ENCODE measurements at regions not wholly inside any gene's neighbourhood (a gene's known extent, or its start where the extent isn't known, plus 50 kb on each side); places are given as distances from the start of the nearest gene placed in this dataset.

DNA sequence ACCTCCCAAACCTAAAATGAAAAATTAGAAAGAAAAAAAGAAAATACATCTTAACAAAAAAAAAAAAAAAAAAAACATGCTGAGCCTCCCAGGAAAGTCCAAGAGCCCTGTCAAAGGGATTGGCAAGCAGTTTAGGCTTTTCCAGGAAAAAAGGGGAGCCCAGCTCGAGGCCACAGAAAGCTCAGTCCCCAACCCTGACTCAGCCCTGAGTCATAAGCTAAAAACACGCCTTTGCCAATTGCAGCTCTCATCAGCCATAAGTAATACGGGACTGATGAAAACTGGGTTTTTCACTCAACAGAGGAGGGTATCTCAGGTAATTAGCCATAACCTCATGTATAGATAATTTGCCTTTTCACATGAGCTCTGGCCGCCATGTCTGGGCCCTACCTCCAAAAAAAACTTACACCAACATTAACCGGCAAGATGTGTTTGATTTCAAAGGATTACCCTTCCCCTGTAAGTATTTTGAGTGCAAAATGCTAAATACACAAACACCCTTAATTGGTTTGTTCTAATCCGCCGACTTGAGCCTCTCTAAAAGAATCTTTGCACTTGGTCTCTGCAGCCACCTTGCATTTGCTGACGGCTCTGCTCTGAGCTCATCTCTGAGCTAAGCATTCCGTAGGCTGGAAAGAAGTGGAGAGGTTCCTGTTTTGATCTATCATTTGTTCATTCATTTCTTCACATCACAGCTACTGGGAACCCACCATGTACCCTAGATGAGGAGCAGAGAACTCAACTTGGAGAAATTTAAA, 319.2 kb downstream of the BCL11B start:
- no peak for DNase-seq (ENCODE audit: low spot score in 2 of 2)
- no peak for FAIRE-seq

DNA sequence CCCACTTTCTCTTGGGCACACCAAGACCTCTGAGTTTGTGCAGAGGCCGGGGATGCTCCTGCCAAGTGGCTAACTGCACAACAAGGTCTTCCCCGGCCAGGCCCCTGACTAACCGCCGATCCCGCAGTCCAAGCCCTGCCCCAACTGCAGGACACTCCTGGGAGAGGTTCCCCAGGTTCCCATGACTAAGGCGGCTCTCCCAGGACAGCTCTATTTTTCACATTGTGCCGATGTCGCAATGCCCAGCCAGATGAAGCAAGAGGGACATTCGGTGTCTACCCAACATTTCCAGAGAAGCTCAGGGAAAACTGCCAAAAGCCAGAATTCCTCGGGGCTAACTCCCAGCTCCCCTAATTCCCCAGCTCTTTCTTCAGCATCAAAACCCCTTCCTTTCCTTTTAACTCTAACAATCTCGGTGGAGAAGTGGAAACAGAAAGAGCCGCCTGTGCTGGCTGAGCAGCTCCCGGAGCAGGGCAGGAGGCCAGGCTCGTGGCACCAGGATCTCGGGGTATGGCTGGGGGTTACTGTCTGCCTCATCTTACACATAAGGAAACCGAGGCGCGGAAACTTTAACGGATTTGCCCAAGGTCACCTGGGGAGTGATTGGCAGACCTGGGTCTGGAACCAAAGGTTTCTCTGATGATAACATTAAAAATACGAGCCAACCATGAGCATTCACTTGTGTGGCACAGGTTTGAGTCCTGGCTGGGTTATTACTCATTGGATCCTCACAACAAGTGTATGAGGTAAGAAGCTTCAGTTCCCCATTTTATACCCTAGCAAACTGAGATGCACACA, 318.2 kb downstream of the BCL11B start:
- DNase-seq (ENCODE audit: low spot score in 2 of 2) (no peak), FAIRE-seq (no peak)

DNA sequence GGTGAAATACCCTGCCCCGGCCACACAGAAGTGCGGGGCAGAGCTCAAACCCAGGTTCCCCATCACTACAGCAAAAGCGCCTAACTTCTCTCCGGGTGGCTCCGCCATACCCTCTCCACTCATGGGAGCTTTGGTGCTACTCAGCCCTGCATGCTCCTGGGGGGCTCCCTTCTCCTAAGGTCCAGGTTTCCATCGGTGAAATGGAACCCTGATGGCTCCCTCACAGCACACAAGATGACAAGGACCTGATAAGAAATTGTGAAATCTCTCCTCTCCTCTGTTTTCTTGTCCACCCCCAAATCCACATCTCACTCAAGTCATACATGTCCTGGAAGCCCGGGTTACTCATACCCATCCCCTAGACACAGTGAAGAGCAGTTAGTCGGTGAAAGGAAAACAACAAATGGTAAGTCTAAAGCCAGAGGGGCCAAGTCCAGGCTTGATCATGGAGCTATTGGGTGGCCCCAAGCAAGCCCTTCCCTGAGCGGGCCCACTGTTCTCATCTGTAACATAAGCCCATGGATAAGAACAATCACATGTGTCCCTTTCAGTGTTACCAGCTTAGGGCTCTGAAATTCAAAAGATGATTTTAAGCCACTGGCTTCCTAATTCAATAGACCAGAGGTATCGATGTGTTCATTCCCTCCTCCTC, 317.5 kb downstream of the BCL11B start:
- no peak for FAIRE-seq

DNA sequence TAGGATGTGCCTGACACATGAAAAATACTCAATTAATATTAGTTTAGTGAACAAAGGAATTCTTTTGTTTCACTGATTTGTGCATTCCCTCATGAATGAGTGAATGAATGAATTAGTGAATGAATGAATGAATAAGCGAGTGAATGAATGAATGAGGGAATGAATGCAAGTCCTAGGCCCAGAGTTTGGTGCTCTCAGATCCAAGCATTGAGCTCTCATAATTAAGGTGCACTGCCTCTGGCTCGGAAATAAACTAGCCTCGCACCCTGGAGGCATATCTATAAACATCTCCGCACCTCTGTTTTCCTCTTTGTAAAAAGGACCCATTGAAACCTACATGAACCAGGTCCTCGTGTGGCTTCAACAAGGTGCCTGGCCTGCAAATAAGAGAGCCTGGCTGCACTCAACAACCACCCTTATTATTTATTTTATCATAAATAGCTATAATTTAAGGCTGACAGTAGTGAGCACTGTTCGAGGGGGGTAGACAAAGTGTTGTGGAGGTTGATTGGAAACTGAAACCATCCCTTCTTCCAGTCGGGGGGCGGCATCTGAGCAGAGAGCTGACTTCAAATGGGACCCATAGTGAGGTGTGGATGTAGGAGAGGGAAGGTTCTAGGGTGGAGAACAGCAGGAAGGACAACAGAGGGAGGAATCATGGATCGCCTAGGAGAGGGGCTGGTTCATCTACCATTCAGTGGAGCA, 316.8 kb downstream of the BCL11B start:
- FAIRE-seq = no peak
- no peak for DNase-seq (ENCODE audit: low spot score in 2 of 2)

More for the DNA sequence above, 317.5 kb downstream of the BCL11B start:
- no peak for DNase-seq (ENCODE audit: low spot score in 2 of 2)

DNA sequence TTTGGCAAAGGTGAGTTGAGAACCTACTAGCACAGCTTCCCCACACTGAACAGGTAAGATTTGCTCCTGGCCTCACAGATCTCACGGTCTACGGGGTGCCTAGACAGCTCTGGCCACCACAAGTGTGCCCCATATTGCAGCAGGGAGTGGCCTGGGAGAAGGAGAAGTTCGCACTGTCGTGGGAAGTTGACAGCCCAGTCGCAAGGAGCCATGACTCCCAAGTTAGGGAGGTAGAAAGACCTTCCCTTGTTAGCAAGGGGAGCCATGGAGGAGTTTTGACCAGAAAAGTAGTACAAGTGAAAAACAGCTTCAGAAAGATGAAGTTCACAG, 316.3 kb downstream of the BCL11B start:
- FAIRE-seq = no peak
- no peak for DNase-seq (ENCODE audit: low spot score in 2 of 2)

DNA sequence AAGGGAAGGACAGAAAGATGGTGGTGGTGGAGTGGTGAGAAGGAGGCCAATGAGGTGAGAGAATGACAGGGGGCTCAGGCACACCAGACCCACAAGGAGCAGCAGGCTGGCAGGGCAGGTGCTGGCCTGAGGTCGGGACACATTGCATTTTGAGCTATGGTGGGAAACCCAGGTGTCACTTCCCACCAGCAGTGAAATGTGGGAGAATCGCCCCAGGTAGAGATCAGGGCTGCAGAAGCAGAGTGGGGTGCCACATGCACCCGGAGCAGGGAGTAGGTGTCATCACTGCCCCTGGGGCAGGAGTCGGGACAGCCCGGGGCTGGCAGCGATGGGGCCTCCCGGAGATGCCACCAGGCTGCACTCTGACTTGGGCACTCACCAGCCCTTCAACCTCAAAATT, 315.8 kb downstream of the BCL11B start:
- no peak for FAIRE-seq
- no peak for DNase-seq (ENCODE audit: low spot score in 2 of 2)

DNA sequence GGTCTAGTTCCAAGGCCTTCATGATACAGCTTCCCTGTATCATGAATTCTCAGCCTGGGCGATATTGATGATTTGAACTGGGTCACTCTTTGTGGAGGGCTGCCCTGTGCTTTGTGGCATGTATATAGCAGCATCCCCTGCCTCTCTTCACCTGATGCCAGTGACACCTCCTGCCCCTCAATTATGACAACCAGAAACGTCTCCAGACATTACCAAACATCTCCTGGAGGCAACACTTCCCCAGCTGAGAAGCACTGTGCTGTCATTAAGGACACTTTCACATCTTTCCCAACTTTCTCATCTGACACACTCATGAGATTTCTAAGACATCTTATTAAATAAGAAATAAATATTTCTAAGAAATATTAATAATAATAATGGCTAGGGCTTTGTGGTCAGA, 315.3 kb downstream of the BCL11B start:
- no peak for DNase-seq (ENCODE audit: low spot score in 2 of 2)
- no peak for FAIRE-seq

DNA sequence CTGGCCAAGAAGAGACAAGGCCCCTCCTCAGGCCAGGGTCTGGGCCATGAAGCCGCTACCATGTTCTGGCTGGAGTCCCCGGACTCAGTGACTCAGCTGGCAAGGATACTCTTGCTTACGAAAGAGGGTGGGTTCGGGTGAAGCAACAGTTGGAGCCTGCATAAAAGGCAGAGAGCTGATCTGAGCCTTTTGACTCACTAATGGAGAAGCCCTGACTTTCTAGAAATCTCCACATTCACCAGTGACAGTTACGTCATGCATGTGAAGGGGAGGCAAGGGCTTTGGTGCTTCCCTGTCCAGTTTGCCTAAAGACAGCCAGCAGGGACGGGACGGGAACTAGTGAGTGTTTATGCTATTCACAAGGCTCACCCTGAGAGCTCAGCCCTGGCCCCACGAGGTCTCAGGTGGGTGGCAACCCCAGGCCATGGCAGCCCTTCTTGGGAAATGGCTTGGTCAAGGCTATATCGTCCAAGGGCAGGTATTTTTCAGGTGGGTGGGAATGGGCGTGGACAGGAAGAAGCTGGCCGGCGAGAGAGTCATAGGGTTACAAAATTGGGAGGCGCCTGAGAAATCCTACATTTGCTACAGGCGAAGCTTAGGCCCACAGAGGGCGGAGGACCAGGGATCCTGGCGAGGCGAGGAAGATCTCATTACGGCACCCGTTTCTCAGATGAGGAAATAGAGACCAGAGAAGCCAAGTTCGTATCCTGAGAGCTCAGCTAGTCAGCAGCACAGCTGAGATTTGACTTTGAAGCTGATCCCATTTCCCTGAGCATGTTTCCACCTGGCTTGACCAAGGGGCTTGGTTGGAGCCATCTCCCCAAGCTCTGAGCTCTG, 314.6 kb downstream of the BCL11B start:
- DNase-seq (ENCODE audit: low spot score in 2 of 2) (no peak), FAIRE-seq (no peak)

DNA sequence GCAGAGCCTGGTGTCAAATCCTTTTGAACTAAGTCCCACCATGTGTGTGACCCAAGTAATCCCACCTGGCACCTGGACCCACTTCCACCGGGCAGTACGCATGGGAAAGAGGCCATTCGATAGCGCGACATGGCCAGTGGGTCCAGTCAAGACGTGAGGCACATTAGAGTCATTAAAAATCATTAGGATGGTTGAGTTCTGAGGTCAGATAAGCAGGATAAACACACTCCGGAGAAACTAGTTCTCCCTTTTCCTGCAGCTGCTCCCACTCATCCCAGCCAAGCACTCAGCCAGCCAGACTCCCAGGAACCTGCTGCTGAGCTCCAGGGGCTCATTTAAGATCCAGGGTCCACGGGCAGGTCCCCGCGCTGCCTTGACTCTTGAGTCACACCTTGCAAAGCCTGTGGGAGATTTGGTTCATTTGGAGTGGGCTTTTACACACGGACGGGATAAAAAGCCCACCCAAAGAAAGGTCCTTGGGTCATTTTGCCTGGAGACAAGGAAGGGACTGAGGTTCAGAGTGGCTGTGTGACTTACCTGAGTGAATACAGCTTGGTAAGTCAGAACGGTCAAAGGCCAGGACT, 313.9 kb downstream of the BCL11B start:
- no peak for DNase-seq (ENCODE audit: low spot score in 2 of 2)
- no peak for FAIRE-seq

DNA sequence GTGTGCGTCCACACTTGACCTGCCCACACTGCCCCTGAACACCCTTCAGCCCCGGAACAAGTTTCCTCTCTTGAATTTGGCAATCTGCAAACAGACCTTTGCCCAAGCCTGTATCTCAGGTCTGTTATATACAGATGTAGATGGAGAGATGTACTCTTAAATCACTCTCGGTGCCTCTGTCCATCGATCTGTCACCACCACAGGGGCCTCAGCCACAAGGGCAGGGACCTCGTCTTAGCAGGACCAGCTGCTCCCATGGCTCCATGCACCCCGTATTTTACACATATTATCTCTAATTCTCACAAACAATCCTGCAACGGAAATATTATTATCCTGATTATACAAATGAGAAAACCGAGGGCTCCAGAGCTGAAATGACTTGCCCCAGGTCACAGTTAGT, 313.4 kb downstream of the BCL11B start:
- DNase-seq (ENCODE audit: low spot score in 2 of 2) = no peak
- FAIRE-seq = no peak

DNA sequence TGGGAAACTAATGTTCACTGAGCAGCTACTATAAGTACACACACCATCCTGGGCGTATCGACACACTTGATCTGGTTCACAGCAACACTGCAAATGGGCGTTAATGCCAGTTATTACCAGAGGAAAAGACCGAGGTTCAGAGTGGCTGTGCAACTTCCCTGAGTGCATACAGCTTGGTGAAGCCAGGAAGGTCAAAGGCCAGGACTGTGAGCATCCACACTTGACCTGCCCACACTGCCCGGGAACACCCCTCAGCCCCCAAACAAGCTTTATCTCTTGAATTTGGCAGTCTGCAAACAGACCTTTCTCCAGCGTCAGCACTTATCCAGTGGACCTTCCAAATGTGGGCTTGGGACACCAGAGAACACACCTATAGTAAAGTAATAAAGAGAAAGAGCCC, 312.6 kb downstream of the BCL11B start:
- DNase-seq (ENCODE audit: low spot score in 2 of 2) = no peak
- no peak for FAIRE-seq

DNA sequence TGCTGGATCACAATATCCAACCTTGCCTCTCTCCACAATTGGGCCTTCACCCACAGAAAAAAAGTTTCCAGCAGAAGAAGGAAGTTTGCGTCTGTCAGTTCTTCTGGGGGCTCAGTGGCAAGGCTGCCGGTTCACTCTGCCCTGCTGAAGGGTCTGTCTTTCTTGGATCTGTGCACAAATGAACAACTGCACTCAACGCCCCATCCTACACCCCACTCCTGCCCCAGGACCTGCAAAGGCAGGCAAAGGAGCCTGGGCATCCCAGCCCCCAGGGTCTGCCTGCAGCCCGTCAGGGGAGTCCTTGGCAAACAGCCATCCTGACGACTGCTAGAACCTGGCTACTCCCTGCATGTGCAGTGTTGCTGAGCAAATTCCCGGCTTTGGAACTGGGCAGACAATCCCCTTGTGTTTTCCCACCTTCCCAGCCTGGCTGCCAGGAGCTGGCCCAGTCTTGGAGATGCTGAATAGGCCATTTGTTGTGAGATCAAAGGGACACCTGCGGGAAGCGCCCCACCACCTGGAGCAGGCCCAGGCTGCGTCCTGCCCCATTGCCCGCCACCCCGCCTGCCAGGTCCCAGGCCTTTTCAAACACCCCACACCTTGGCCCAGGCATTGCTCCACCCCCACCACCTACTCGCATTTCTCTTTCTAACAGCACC, 311.9 kb downstream of the BCL11B start:
- FAIRE-seq (no peak), DNase-seq (ENCODE audit: low spot score in 2 of 2) (no peak)

DNA sequence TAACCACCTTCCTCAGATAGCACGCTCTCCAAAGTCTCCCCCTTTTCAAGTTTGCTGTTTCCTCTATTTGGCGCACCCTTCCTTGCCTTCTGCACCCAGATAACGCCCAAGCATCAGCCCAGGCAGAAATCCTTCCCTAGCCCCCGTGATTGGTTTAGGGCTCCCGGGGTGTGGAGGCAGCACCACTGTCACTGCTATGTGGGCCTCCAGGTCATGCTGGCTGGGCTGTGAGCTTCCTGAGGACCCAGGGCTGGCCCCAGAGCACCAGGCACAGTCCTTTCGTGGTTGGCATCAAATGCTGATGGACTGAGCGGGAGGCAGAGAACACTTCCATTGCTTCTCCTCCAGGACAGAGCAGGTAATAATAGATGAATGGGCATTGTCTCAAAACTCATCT, 311.4 kb downstream of the BCL11B start:
- FAIRE-seq = no peak
- DNase-seq (ENCODE audit: low spot score in 2 of 2) = no peak

DNA sequence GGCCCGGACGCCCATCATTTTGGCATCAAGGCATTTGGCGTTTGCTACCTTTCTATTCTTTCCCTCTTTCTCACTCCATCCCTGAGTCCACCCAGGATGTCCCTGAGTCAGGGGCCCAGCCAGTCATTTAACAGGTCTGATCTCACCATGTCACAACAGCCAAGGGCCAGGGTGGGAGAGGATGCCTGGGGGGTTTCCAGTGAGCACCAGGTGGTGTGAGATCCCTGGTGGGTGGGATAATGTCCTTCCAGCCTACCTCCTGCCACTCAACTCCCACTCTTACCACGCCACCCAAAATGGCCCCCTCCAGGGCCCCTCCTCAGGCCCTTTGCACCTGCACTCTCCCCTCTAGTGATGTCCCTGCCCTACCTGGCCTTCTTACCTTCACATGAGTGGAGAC, 310.8 kb downstream of the BCL11B start:
- DNase-seq (ENCODE audit: low spot score in 2 of 2) (no peak), FAIRE-seq (no peak)

DNA sequence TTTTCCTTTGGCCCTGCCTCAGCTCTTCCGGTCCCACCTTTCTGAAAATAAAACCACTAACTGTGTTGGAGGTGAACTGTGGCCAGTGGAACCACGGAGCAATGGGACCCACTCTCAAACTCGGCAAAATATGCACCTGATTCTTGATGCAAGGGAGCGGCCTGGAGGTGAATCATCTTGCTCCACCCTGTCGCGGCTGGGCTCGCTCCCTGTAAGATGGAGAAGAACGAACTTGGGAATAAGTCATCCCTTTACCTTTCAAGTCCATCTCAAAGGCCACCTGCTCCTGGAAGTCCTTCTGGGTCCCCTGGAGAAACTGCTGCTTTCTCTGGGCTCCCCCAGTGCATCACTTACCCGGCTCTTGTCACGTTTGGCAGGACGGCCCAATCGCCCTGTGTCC, 309.9 kb downstream of the BCL11B start:
- FAIRE-seq = no peak
- no peak for DNase-seq (ENCODE audit: low spot score in 2 of 2)

DNA sequence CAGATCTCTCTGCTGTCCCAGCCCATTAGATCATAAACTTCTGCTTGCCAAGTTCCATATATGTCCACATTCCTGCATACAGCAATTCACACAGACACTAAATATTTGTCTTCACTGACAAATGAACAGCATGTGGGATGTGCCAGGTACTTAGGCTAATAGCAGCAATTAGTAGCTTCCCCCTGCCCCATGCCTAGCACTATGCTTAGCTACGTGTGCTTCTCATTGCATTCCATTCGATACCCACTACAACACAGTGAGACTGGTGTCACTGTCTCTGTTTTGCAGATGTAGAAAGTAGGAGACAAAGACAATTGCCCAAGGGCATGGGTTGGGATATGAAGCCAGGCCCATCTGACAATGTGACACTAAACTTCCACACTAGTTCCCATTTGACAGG, 308.4 kb downstream of the BCL11B start:
- FAIRE-seq (no peak), DNase-seq (ENCODE audit: low spot score in 2 of 2) (no peak)

DNA sequence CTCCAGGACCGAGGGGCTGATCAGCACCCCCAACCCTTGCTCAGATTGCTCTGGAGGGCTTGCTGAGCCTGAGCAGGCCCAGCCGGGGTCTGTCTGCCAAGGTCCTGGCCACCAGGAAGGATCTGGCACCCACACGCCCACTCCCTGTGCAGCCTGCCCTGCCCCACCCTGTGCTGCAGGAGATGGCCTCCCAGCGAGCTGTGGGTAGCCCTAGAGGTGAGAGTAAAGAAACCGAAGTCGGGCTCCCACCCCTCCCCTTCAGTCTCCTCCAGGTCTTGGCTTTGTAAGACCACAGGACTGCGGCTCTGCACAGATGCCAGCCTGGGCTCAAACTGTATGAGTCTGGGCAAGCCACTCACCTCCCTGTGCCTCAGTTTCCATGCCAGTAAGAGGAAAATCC, 307.8 kb downstream of the BCL11B start:
- FAIRE-seq = no peak
- no peak for DNase-seq (ENCODE audit: low spot score in 2 of 2)

DNA sequence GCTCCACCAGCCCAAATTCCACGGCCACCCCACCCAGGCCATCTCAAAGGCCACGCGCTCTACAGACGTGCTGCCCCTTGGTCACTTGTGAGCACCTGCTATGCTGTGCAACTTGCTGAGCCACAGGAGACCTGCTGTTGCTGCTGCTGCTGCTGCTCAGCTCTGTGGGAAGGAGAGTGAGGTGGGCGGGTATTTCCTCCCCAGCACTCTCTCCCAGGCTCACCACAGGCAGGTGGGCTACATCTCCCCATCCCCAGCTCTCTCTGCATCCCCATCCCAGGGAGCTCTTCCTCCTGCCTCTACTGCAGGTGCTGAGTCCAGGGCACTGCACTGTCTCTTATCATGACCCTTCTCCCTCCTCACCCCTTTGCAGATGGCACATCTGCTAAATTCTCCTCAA, 306.9 kb downstream of the BCL11B start:
- no peak for DNase-seq (ENCODE audit: low spot score in 2 of 2)
- no peak for FAIRE-seq

DNA sequence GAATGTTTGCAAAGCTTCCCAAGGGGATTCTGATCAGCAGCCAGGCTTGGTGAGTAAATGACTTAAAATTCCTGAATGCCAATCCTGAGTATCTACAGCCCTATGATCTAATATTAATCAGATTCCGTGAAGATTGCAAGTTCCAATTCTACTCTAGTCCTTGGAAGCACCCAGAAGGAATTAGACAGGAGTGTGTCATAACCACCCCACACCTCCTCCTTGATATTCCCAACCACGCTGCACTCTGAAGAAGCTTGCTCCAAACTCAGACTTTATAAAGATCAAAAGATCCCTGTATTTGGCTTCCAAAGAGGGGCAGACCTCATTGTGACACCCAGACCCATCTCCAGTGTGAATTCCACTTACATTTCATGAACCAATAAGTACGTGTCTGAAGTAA, 306.0 kb downstream of the BCL11B start:
- FAIRE-seq (no peak), DNase-seq (ENCODE audit: low spot score in 2 of 2) (no peak)
